KMS-11 (cell line): ENCODE measurements at regions not wholly inside any gene's neighbourhood (a gene's known extent, or its start where the extent isn't known, plus 50 kb on each side); places are given as distances from the start of the nearest gene placed in this dataset.

Experiments
- H2AFZ ChIP-seq: fragments of 200-600 bp; sonication (generic); 2 replicates; pipeline ENCODE4 v1.6.1; 2016; ENCODE audit warnings: antibody characterized with exemption, mixed run types, low read depth
- H3K27ac ChIP-seq: fragments of 200-600 bp; sonication (generic); 2 replicates; pipeline ENCODE4 v1.6.1; 2016; ENCODE audit warnings: mild to moderate bottlenecking, mixed run types
- H3K27me3 ChIP-seq: fragments of 200-600 bp; sonication (generic); 2 replicates; pipeline ENCODE4 v1.6.1; 2017; ENCODE audit warnings: mild to moderate bottlenecking, low read depth, mixed run types, moderate library complexity; ENCODE audit not compliant: insufficient read depth
- H3K36me3 ChIP-seq: fragments of 200-600 bp; sonication (generic); 2 replicates; pipeline ENCODE4 v1.6.1; 2017; ENCODE audit warnings: mild to moderate bottlenecking, mixed run types; ENCODE audit not compliant: insufficient read depth
- H3K4me1 ChIP-seq: fragments of 200-600 bp; sonication (generic); 2 replicates; pipeline ENCODE4 v1.6.1; 2016; ENCODE audit warnings: mild to moderate bottlenecking, low read depth, mixed run types; ENCODE audit not compliant: poor library complexity, severe bottlenecking
- H3K4me2 ChIP-seq: fragments of 200-600 bp; sonication (generic); 2 replicates; pipeline ENCODE4 v1.7.0; 2016; ENCODE audit warnings: mild to moderate bottlenecking, mixed run types
- H3K4me3 ChIP-seq: fragments of 200-600 bp; sonication (generic); IDR thresholded peaks from 2 replicates; pipeline ENCODE4 v1.6.1; 2017; ENCODE audit warnings: low read depth, low read length, mixed read lengths; ENCODE audit not compliant: insufficient read depth
- H3K79me2 ChIP-seq: fragments of 200-600 bp; sonication (generic); 2 replicates; pipeline ENCODE4 v1.6.1; 2016; ENCODE audit warnings: low read depth, mixed run types; ENCODE audit not compliant: insufficient read depth
- H3K9ac ChIP-seq: fragments of 200-600 bp; sonication (generic); 2 replicates; pipeline ENCODE4 v1.6.1; 2016; ENCODE audit warnings: mild to moderate bottlenecking, mixed run types
- H4K20me1 ChIP-seq: fragments of 200-600 bp; sonication (generic); 2 replicates; pipeline ENCODE4 v1.6.1; 2016; ENCODE audit warnings: mild to moderate bottlenecking, mixed run types; ENCODE audit not compliant: insufficient read depth
- TF ChIP-seq, protein P1 (sequence below): fragments of 200-600 bp; sonication (generic); conservative IDR thresholded peaks from 2 replicates; pipeline ENCODE4 v1.6.1; 2017; ENCODE audit warnings: low read depth, mild to moderate bottlenecking, antibody characterized with exemption, low read length, moderate library complexity, mixed read lengths

DNA sequence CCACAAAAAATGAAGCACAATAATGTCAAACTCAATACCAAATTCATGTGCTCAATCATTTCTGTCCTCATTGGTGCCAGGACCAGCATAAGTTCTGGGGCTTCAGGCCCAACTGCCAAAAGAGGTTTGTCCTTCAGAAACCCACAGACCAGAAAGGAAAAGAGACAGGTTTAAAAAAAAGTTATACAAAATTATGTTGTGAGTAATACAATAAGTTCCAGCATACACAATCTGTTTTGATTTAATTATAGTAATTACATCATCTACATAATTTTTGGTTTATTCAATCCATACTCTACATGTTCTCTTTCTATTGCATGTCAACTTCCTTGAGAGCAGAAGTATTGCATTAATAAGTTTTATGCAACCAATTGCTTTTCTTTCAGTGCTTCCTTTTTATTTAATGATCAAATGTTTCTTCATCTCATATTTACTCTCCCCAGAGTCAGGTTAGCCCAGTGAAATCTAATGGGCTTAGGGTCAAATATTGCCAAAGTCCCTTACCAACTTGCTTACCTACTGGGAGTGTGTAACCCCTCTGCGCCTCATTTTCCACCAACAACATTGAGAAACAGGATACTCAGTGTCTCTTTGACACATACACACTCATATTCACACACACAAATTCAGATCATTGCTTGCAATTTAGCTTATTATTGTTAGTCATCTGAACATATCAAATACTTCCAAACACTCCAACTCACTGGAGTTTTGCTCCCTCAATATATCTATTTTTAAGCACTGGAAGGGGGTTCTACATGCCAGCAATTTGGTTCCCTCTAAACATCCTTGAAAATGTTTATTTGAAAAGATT lies 424.4 kb upstream of the MARCKS start:
- Histone ChIP-seq H3K9ac (no peak overlapping the region), H3K27me3 (no peaks in the 10 kb centered on the region), H3K79me2 (no peaks in the 10 kb centered on the region), H3K27ac (no peak overlapping the region), H3K4me1 (no peaks in the 10 kb centered on the region), H2AFZ (no peak overlapping the region), H3K4me2 (no peak overlapping the region), H3K4me3 (no peak overlapping the region), H4K20me1 (no peaks in the 10 kb centered on the region), H3K36me3 (no peaks in the 10 kb centered on the region)
- TF ChIP-seq, protein P1, sequence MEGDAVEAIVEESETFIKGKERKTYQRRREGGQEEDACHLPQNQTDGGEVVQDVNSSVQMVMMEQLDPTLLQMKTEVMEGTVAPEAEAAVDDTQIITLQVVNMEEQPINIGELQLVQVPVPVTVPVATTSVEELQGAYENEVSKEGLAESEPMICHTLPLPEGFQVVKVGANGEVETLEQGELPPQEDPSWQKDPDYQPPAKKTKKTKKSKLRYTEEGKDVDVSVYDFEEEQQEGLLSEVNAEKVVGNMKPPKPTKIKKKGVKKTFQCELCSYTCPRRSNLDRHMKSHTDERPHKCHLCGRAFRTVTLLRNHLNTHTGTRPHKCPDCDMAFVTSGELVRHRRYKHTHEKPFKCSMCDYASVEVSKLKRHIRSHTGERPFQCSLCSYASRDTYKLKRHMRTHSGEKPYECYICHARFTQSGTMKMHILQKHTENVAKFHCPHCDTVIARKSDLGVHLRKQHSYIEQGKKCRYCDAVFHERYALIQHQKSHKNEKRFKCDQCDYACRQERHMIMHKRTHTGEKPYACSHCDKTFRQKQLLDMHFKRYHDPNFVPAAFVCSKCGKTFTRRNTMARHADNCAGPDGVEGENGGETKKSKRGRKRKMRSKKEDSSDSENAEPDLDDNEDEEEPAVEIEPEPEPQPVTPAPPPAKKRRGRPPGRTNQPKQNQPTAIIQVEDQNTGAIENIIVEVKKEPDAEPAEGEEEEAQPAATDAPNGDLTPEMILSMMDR, result no peak

GRCh38 chr6:113433335-113433991 lies 423.7 kb upstream of the MARCKS start:
- H3K36me3 ChIP-seq, result no peaks in the 10 kb centered on the region
- H4K20me1 ChIP-seq, result no peaks in the 10 kb centered on the region
- H3K79me2 ChIP-seq, result no peaks in the 10 kb centered on the region
- H3K27ac ChIP-seq, result no peak overlapping the region
- H3K4me1 ChIP-seq, result no peaks in the 10 kb centered on the region
- H2AFZ ChIP-seq, result no peak overlapping the region
- no peaks in the 10 kb centered on the region for H3K27me3 ChIP-seq
- no peak overlapping the region for H3K4me2 ChIP-seq
- TF ChIP-seq, protein P1, result no peak
- no peak overlapping the region for H3K4me3 ChIP-seq
- H3K9ac ChIP-seq, result no peak overlapping the region

DNA sequence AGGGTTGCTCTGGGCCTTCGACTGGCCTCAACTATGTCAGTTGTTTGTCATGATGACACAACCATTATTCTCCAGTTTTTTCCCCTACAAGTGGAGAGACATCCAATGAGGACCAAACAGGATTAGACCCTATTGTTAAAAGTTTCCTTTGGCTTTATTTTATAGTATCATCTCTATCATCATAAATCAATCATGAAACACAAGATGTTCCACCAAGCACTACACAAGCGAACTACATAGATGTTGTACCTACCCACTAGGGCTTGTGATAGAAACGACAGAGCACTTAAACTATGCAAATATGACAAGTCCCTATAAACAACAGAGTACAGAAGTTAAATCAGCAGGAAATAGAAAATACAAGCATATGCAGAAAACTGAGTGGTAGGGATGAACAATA lies 422.5 kb upstream of the MARCKS start:
- no peak overlapping the region for H2AFZ ChIP-seq
- H3K4me3 ChIP-seq, result no peak overlapping the region
- no peak overlapping the region for H3K27ac ChIP-seq
- no peaks in the 10 kb centered on the region for H3K79me2 ChIP-seq
- H3K27me3 ChIP-seq, result no peaks in the 10 kb centered on the region
- no peak overlapping the region for H3K4me2 ChIP-seq
- no peaks in the 10 kb centered on the region for H4K20me1 ChIP-seq
- TF ChIP-seq, protein P1, result no peak
- no peak overlapping the region for H3K9ac ChIP-seq
- H3K4me1 ChIP-seq, result no peaks in the 10 kb centered on the region
- H3K36me3 ChIP-seq, result no peaks in the 10 kb centered on the region

- H3K9ac ChIP-seq, result no peak overlapping the region
- no peak overlapping the region for H2AFZ ChIP-seq
- H3K36me3 ChIP-seq, result no peaks in the 10 kb centered on the region
- no peak overlapping the region for H3K27ac ChIP-seq
- no peak overlapping the region for H3K4me3 ChIP-seq
- no peak overlapping the region for H3K4me2 ChIP-seq
- no peaks in the 10 kb centered on the region for H4K20me1 ChIP-seq
- TF ChIP-seq, protein P1, result no peak
- H3K79me2 ChIP-seq, result no peaks in the 10 kb centered on the region
- no peaks in the 10 kb centered on the region for H3K27me3 ChIP-seq
- no peaks in the 10 kb centered on the region for H3K4me1 ChIP-seq
Observed at GRCh38 chr6:113437566-113437965, 419.6 kb upstream of the MARCKS start.
